EL (cell line): ENCODE measurements at regions not wholly inside any gene's neighbourhood (a gene's known extent, or its start where the extent isn't known, plus 50 kb on each side); places are given as distances from the start of the nearest gene placed in this dataset.
"Not testable (repeated sequence)": the region's sequence is repeated elsewhere in the genome, so short reads cannot be mapped to it uniquely, and the experiment has no call there.

Experiments used
- DNase-seq: peaks from one replicate; pipeline ENCODE4 v3.0.0-alpha.2; 2016

- not testable (repeated sequence) for DNase-seq
Measured at GRCh38 chr7:45807832-45808231, 65.0 kb downstream of the CCDC201 start.

- not testable (repeated sequence) for DNase-seq
Measured at GRCh38 chr7:45802214-45802613, 70.7 kb downstream of the CCDC201 start.

GRCh38 chr7:45797264-45797663 lies 75.6 kb downstream of the CCDC201 start:
- peak; percentile 85 for DNase-seq

GRCh38 chr7:45789641-45790040 lies 83.2 kb downstream of the CCDC201 start:
- peak; percentile 26 for DNase-seq

- DNase-seq: not testable (repeated sequence)
Measured at GRCh38 chr7:45785724-45786123, 87.2 kb downstream of the CCDC201 start.

- DNase-seq: not testable (repeated sequence)
Measured at GRCh38 chr7:45784775-45785174, 88.1 kb downstream of the CCDC201 start.
